ENCODE measurements at regions not wholly inside any gene's neighbourhood (a gene's known extent, or its start where the extent isn't known, plus 50 kb on each side); places are given as distances from the start of the nearest gene placed in this dataset.

GRCh38 chr5:118173340-118173739 is 815.0 kb downstream of the DTWD2 start:
- no peak for TF ChIP-seq POLR2AphosphoS5 (IDR thresholded peaks at IDR 0.05; ENCODE audit: low read depth)
- no peak for TF ChIP-seq CTCF (conservative IDR thresholded peaks at IDR 0.05; ENCODE audit: low read depth in 2 of 2)
- no peak for TF ChIP-seq REST (IDR thresholded peaks at IDR 0.05; ENCODE audit: unreplicated experiment)
- TF ChIP-seq EZH2 (IDR thresholded peaks at IDR 0.05; ENCODE audit: low read depth, unreplicated experiment) = no peak

Measured in GM23338 (cell line).